HepG2 (cell line): ENCODE measurements at regions not wholly inside any gene's neighbourhood (a gene's known extent, or its start where the extent isn't known, plus 50 kb on each side); places are given as distances from the start of the nearest gene placed in this dataset.

Experiments used
- MAX ChIP-seq: IDR thresholded peaks from 2 replicates; pipeline ENCODE4 v1.6.1; 2012; ENCODE audit warnings: inconsistent platforms
- RERE ChIP-seq: IDR thresholded peaks from 2 replicates; pipeline ENCODE4 v1.6.1; 2016; ENCODE audit warnings: low read depth, missing genetic modification reagents, missing compliant biosample characterization

DNA sequence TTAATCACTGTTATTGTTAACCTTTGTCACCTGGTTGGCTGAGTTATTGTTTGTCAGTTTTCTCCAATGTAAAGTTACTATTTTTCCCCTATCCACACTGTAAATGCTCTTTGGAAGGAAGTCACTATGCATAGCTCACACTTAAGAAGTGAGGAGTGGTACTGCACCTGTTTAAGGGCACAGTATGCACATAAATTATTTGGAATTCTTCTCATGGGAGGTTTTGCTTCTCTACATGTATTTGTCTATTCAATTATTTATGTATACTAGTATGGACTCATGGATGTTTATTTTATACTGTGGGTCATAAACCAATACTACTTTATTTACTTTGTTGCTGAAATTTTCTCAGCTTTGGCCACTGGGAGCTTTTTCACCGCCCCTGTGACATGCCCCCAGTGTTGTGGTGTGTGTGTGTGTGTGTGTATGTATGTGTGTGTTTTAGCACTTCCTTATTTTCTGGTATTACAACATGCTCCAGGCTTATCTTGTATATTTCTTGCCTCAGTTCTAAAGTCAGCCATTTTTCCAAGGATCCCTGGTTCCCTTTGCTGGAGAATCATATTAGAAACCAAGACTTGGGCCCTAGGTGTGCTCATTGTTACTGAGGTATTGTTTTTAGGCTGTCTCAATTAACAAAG, 290.5 kb downstream of the KBTBD8 start:
- TF ChIP-seq MAX (no peak), RERE (CRISPR knock-in tag) (no peak)
